GM12891 (cell line): ENCODE measurements at regions not wholly inside any gene's neighbourhood (a gene's known extent, or its start where the extent isn't known, plus 50 kb on each side); places are given as distances from the start of the nearest gene placed in this dataset.

Experiments used
- PAX5 ChIP-seq: IDR thresholded peaks from 2 replicates; pipeline ENCODE4 v1.6.1; 2011; ENCODE audit warnings: low read length, moderate library complexity, mild to moderate bottlenecking; ENCODE audit not compliant: insufficient read depth, severe bottlenecking
- POLR2A ChIP-seq: IDR thresholded peaks from 2 replicates; pipeline ENCODE4 v1.6.1; 2011; ENCODE audit warnings: low read depth, low read length, control low read depth
- POLR2AphosphoS5 ChIP-seq: IDR thresholded peaks from 2 replicates; pipeline ENCODE4 v1.6.1; 2011; ENCODE audit warnings: low read depth, low read length, control low read depth
- POU2F2 ChIP-seq: IDR thresholded peaks from 2 replicates; pipeline ENCODE4 v1.6.1; 2011; ENCODE audit warnings: low read depth, mild to moderate bottlenecking, control low read depth, low read length, moderate library complexity
- SPI1 ChIP-seq: IDR thresholded peaks from 2 replicates; pipeline ENCODE4 v1.6.1; 2011; ENCODE audit warnings: low read depth, low read length, control low read depth
- TAF1 ChIP-seq: IDR thresholded peaks from 2 replicates; pipeline ENCODE4 v1.6.1; 2011; ENCODE audit warnings: low read depth, low read length, control low read depth

- TF ChIP-seq POLR2A (no peak), POLR2AphosphoS5 (no peak), TAF1 (no peak), SPI1 (no peak), POU2F2 (no peak), PAX5 (no peak)
Observed at GRCh38 chr14:45610318-45610717, 357.3 kb upstream of the MIS18BP1 start.
